ENCODE measurements at regions not wholly inside any gene's neighbourhood (a gene's known extent, or its start where the extent isn't known, plus 50 kb on each side); places are given as distances from the start of the nearest gene placed in this dataset.

GRCh38 chr5:126268697-126269315 is 154.4 kb upstream of the GRAMD2B start (continued):
- TF ChIP-seq E2F2 (CRISPR knock-in tag; IDR thresholded peaks at IDR 0.05; ENCODE audit: borderline replicate concordance): no peak
- no peak for TF ChIP-seq YY1 (IDR thresholded peaks at IDR 0.05; ENCODE audit: insufficient read depth, insufficient replicate concordance, low read depth, low read length)
- TF ChIP-seq ZNF841 (CRISPR knock-in tag; IDR thresholded peaks at IDR 0.05; ENCODE audit: borderline replicate concordance): no peak
- TF ChIP-seq GLMP (CRISPR knock-in tag; IDR thresholded peaks at IDR 0.05; ENCODE audit: borderline replicate concordance): no peak
- no peak for TF ChIP-seq SRSF4 (IDR thresholded peaks at IDR 0.05; ENCODE audit: low read depth, low read length, poor library complexity, severe bottlenecking)
- TF ChIP-seq HNF1B (CRISPR knock-in tag; IDR thresholded peaks at IDR 0.05): no peak
- TF ChIP-seq ZNF24 (IDR thresholded peaks at IDR 0.05): no peak
- no peak for TF ChIP-seq ZNF225 (CRISPR knock-in tag; IDR thresholded peaks at IDR 0.05)

- Histone ChIP-seq H3K79me2 (ENCODE audit: insufficient read depth, low read length) (no peaks in the 10 kb centered on the region), H3K4me1 (ENCODE audit: insufficient read depth, low read length) (peaks cover 12% of the 10 kb centered on the region), H2AFZ (ENCODE audit: low read length) (no peak overlapping the region), H3K4me3 (replicated peaks in 1 of 3; ENCODE audit: insufficient read depth in 1 of 3, low read depth in 2 of 3, low read length in 3 of 3) (no peak overlapping the region), H3K36me3 (replicated peaks in 1 of 2; ENCODE audit: control insufficient read depth in 1 of 2, insufficient read depth in 2 of 2, low read length in 2 of 2) (no peaks in the 10 kb centered on the region), H3K27me3 (ENCODE audit: control insufficient read depth in 1 of 2, insufficient read depth in 2 of 2, low read length in 2 of 2) (no peaks in the 10 kb centered on the region), H4K20me1 (ENCODE audit: insufficient read depth, low read length) (no peaks in the 10 kb centered on the region), H3K9ac (ENCODE audit: insufficient read depth, low read depth, low read length) (no peak overlapping the region), H3K4me2 (ENCODE audit: low read depth, low read length) (no peak overlapping the region), H3K27ac (ENCODE audit: extremely low read length, insufficient read depth, low read length) (no peak overlapping the region), H3K9me3 (ENCODE audit: low read length) (no peaks in the 10 kb centered on the region)
- intact Hi-C loops (cut with micrococcal nuclease; ENCODE audit: unreplicated experiment): no loop called here
- CTCF ChIA-PET (ENCODE audit: low intra/inter-chr PET ratio, low total read pairs): no interaction called here
- no peak for FAIRE-seq
- DNase-seq (ENCODE audit: low spot score): no peak
- no peak for ATAC-seq
- in situ Hi-C loops (cut with HindIII; ENCODE audit: extremely low pct_ligation_motif_present, low pct_unique_long_range_greater_than_20kb): no loop called here
- 0% methylated on average over 1 of the region's 1 CpG for WGBS (ENCODE audit: low lambda C conversion rate)
- POLR2A ChIA-PET: no interaction called here
- no TSS peak for BruUV-seq (replicated peaks)
- TF ChIP-seq ARID4A (CRISPR knock-in tag; IDR thresholded peaks at IDR 0.05; ENCODE audit: borderline replicate concordance): no peak
- no peak for TF ChIP-seq THRA (CRISPR knock-in tag; IDR thresholded peaks at IDR 0.05; ENCODE audit: borderline replicate concordance)
- TF ChIP-seq IKZF5 (CRISPR knock-in tag; IDR thresholded peaks at IDR 0.05): no peak
These were observed 153.7 kb upstream of the GRAMD2B start for GRCh38 chr5:126269511-126269910.

All from HepG2 (cell line).